Panc1 (cell line): ENCODE measurements at regions not wholly inside any gene's neighbourhood (a gene's known extent, or its start where the extent isn't known, plus 50 kb on each side); places are given as distances from the start of the nearest gene placed in this dataset.

Source experiments
- ATAC-seq: fragments of 200-7000 bp; cut with Tn5 transposase; 2 replicates; pipeline ENCODE4 v1.9.1; 2020; ENCODE audit warnings: mild to moderate bottlenecking, moderate library complexity
- BruUV-seq: library from RNA; stranded (reverse); fragments of 400-500 nt; replicated peaks from 2 replicates; lab custom pipeline; 2021; lab: Mats Ljungman, UMichigan
- CTCF ChIA-PET: fragments of 300-600 bp; sonication (Branson Sonifier 250); formaldehyde crosslinking; loops from one replicate; lab custom pipeline; 2022; ENCODE audit warnings: antibody characterized with exemption; lab: Charles Lee
- POLR2A ChIA-PET: fragments of 300-600 bp; sonication (Branson Sonifier 250); formaldehyde crosslinking; loops from one replicate; lab custom pipeline; 2022; ENCODE audit warnings: antibody characterized with exemption; lab: Charles Lee
- DNase-seq: peaks from one replicate; pipeline ENCODE4 v3.0.0-alpha.2; 2010; ENCODE audit warnings: low read depth, low spot score
- H3K27ac ChIP-seq: 2 replicates; pipeline ENCODE4 v1.5.1; 2011; ENCODE audit warnings: mild to moderate bottlenecking, low read length, inconsistent platforms
- H3K27me3 ChIP-seq: fragments of 200-500 bp; sonication (Bioruptor generic); 2 replicates; pipeline ENCODE4 v1.6.0; 2014; ENCODE audit warnings: low read length, inconsistent platforms; ENCODE audit not compliant: control insufficient read depth, insufficient read depth
- H3K36me3 ChIP-seq: fragments of 200-500 bp; sonication (Bioruptor generic); 2 replicates; pipeline ENCODE4 v1.5.1; 2014; ENCODE audit warnings: inconsistent platforms, mild to moderate bottlenecking, low read length, moderate library complexity; ENCODE audit not compliant: control insufficient read depth, insufficient read depth
- H3K4me1 ChIP-seq: 2 replicates; pipeline ENCODE4 v1.5.1; 2011; ENCODE audit warnings: inconsistent platforms, mild to moderate bottlenecking, low read length, moderate library complexity; ENCODE audit not compliant: control insufficient read depth, insufficient read depth
- H3K4me3 ChIP-seq, 2 experiments: 2 replicates each; pipeline ENCODE4 v1.5.1; 2011 to 2012; ENCODE audit warnings: low read depth in 2 of 2, low read length in 2 of 2, mild to moderate bottlenecking in 2 of 2, inconsistent platforms in 1 of 2, moderate library complexity in 1 of 2
- H3K9me3 ChIP-seq: fragments of 200-500 bp; sonication (Bioruptor generic); 2 replicates; pipeline ENCODE4 v1.5.1; 2014; ENCODE audit warnings: low read depth, mild to moderate bottlenecking, inconsistent platforms, low read length, moderate library complexity; ENCODE audit not compliant: control insufficient read depth, insufficient read depth
- POLR2AphosphoS5 ChIP-seq: IDR thresholded peaks from 2 replicates; pipeline ENCODE4 v1.6.1; 2012; ENCODE audit warnings: mild to moderate bottlenecking, low read depth, low read length, moderate library complexity
- SIN3A ChIP-seq: IDR thresholded peaks from 2 replicates; pipeline ENCODE4 v1.6.1; 2012; ENCODE audit warnings: low read depth, mild to moderate bottlenecking, low read length, moderate library complexity, borderline replicate concordance; ENCODE audit not compliant: insufficient read depth
- TCF7L2 ChIP-seq: IDR thresholded peaks from 2 replicates; pipeline ENCODE4 v1.6.1; 2011; ENCODE audit warnings: mild to moderate bottlenecking, low read depth, low read length, inconsistent platforms
- in situ Hi-C: cut with HindIII; loops from 2 replicates; pipeline ENCODE4 v1.10.0; 2016; ENCODE audit warnings: low sequenced_read_pairs, low pct_unique_long_range_greater_than_20kb
- intact Hi-C: fragments of 100-400 bp; cut with micrococcal nuclease; formaldehyde crosslinking; loops from one replicate; pipeline ENCODE4 v1.10.0; 2022; ENCODE audit not compliant: unreplicated experiment
- TF ChIP-seq, protein P1 (sequence below): fragments of 450-650 bp; IDR thresholded peaks from 2 replicates; pipeline ENCODE4 v1.5.1; 2017; ENCODE audit warnings: mild to moderate bottlenecking
- TF ChIP-seq, protein P2 (sequence below), 2 experiments: IDR thresholded peaks; 2 replicates each; pipeline ENCODE4 v1.6.1; 2011 to 2012; ENCODE audit warnings: low read depth in 2 of 2, control low read depth in 1 of 2, low read length in 1 of 2, mild to moderate bottlenecking in 1 of 2, moderate library complexity in 1 of 2; ENCODE audit not compliant: insufficient read depth in 1 of 2

DNA sequence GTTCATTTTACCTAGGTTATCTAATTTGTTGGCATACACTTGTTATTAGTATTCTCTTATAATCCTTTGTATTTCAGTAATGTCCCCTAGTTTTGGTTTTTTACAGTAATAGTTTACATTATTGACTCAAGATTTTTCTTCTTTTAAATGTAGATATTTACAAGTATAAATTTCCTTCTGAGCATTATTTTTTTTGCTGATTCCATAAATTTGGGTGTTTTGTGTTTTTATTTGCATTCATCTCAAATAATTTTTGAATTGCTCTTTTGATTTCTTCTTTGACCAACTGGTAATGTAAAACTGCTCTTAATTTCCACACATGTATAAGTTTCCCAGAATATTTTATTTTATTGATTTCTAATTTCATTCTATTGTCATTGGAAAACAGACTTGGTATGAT lies 68.1 kb downstream of the ESM1 start:
- H3K4me1 ChIP-seq: no peaks in the 10 kb centered on the region
- no TSS peak for BruUV-seq
- H3K27me3 ChIP-seq: 0 out of 2 replicates have a peak, but pooled peaks cover 4% of the 10 kb centered on the region
- DNase-seq: no peak
- intact Hi-C loops: no loop called here
- ChIA-PET POLR2A (no interaction called here), CTCF (no interaction called here)
- H3K27ac ChIP-seq: no peak overlapping the region
- ATAC-seq: no peak
- no peak overlapping the region for H3K4me3 ChIP-seq
- H3K9me3 ChIP-seq: no peaks in the 10 kb centered on the region
- no peaks in the 10 kb centered on the region; the same call in 1 of the 2 replicates for H3K36me3 ChIP-seq
- TF ChIP-seq POLR2AphosphoS5 (no peak), TCF7L2 (no peak), SIN3A (no peak)
- TF ChIP-seq, protein P1, sequence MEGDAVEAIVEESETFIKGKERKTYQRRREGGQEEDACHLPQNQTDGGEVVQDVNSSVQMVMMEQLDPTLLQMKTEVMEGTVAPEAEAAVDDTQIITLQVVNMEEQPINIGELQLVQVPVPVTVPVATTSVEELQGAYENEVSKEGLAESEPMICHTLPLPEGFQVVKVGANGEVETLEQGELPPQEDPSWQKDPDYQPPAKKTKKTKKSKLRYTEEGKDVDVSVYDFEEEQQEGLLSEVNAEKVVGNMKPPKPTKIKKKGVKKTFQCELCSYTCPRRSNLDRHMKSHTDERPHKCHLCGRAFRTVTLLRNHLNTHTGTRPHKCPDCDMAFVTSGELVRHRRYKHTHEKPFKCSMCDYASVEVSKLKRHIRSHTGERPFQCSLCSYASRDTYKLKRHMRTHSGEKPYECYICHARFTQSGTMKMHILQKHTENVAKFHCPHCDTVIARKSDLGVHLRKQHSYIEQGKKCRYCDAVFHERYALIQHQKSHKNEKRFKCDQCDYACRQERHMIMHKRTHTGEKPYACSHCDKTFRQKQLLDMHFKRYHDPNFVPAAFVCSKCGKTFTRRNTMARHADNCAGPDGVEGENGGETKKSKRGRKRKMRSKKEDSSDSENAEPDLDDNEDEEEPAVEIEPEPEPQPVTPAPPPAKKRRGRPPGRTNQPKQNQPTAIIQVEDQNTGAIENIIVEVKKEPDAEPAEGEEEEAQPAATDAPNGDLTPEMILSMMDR: no peak
- in situ Hi-C loops: no loop called here

DNA sequence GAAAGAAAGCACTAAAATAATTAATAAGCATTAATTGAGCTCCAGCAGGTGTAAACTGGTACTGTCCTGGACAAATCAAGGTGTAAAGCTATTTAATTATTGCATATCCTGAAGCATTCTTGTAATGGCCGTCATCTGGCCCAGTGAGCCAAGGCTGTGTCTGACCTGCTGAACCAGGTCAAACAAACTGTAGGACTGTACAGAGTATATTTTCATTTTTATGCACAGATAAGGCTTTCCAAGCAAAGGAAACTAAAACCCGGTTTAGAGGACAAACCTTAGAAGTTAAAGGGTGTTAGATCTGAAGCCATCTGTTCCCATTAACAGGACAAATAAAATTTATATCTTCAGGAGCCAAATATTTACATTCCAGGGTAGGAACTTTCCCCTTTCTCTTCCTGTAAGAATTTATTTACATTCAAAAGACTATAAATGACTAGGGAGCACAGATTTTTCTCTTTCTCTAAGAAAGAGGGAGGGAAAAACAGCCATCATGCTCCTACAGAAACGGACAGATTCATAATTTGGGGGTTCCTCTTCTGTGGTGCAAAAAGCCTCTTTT lies 69.8 kb downstream of the ESM1 start:
- POLR2A ChIA-PET: interaction anchor here (0.5 kb wide), 1 partner anchor 903 kb away, joined by 6 read pairs; no protein-coding TSS in a partner anchor
- DNase-seq: no peak
- no TSS peak for BruUV-seq
- Histone ChIP-seq H3K27ac (no peak overlapping the region), H3K9me3 (no peaks in the 10 kb centered on the region), H3K36me3 (no peaks in the 10 kb centered on the region; the same call in 1 of the 2 replicates), H3K4me1 (no peaks in the 10 kb centered on the region), H3K27me3 (0 out of 2 replicates have a peak, but pooled peaks cover 4% of the 10 kb centered on the region), H3K4me3 (no peak overlapping the region)
- in situ Hi-C loops: no loop called here
- TF ChIP-seq, protein P2, sequence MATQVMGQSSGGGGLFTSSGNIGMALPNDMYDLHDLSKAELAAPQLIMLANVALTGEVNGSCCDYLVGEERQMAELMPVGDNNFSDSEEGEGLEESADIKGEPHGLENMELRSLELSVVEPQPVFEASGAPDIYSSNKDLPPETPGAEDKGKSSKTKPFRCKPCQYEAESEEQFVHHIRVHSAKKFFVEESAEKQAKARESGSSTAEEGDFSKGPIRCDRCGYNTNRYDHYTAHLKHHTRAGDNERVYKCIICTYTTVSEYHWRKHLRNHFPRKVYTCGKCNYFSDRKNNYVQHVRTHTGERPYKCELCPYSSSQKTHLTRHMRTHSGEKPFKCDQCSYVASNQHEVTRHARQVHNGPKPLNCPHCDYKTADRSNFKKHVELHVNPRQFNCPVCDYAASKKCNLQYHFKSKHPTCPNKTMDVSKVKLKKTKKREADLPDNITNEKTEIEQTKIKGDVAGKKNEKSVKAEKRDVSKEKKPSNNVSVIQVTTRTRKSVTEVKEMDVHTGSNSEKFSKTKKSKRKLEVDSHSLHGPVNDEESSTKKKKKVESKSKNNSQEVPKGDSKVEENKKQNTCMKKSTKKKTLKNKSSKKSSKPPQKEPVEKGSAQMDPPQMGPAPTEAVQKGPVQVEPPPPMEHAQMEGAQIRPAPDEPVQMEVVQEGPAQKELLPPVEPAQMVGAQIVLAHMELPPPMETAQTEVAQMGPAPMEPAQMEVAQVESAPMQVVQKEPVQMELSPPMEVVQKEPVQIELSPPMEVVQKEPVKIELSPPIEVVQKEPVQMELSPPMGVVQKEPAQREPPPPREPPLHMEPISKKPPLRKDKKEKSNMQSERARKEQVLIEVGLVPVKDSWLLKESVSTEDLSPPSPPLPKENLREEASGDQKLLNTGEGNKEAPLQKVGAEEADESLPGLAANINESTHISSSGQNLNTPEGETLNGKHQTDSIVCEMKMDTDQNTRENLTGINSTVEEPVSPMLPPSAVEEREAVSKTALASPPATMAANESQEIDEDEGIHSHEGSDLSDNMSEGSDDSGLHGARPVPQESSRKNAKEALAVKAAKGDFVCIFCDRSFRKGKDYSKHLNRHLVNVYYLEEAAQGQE (IDR thresholded peaks at IDR 0.05; ENCODE audit: insufficient read depth in 1 of 2, low read depth in 2 of 2, low read length in 1 of 2): no peak
- TF ChIP-seq TCF7L2: no peak
- TF ChIP-seq POLR2AphosphoS5: no peak
- TF ChIP-seq, protein P1: no peak
- TF ChIP-seq SIN3A: no peak
- intact Hi-C loops: no loop called here
- CTCF ChIA-PET: no interaction called here
- no peak for ATAC-seq
